HG03025 (cell line): ENCODE measurements at regions not wholly inside any gene's neighbourhood (a gene's known extent, or its start where the extent isn't known, plus 50 kb on each side); places are given as distances from the start of the nearest gene placed in this dataset.
"Not testable (repeated sequence)": the region's sequence is repeated elsewhere in the genome, so short reads cannot be mapped to it uniquely, and the experiment has no call there.

Experiments
- ATAC-seq: cut with Tn5 transposase; IDR thresholded peaks from one replicate; pipeline ENCODE4 v1.9.1; 2021; ENCODE audit warnings: mild to moderate bottlenecking, moderate library complexity; ENCODE audit not compliant: unreplicated experiment, low FRiP score

DNA sequence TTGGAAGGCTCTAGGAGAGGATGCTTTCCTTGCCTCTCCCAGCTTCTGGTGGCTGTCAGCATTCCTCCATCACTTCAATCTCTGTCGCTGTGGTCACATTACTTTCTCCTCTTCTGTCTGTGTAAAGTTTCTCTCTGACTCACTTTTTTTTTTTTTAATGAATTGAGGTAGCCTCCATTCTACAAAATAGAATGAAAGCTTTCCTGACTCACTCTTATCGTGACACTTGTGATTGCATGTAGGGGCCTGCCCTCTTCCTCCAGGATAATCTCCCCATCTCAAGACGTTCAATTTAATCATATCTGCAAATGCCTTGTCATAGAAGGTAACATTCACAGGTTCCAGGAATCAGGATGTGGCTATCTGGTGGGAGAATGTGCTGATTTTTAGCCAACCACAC is 153.5 kb upstream of the HMGA2 start:
- ATAC-seq = no peak

DNA sequence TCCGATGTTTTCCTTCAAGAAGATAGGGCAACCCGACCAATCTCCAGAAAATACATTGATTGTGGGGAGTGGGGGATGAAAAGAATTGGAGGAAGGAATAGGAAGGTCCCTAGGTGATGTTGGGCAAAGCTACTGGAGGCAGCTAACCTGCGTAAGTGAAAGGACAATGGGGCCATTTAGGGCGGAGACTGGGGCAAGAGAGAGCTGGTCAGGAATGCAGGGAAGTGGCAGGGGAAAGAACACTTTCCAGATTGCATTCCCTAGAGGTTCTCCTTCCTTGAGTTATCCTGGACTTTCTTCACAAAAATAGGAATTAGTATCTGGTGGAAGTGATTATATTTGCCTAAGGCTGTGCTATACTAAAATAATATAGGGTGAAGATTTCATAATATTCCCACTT is 151.8 kb upstream of the HMGA2 start:
- no peak for ATAC-seq

DNA sequence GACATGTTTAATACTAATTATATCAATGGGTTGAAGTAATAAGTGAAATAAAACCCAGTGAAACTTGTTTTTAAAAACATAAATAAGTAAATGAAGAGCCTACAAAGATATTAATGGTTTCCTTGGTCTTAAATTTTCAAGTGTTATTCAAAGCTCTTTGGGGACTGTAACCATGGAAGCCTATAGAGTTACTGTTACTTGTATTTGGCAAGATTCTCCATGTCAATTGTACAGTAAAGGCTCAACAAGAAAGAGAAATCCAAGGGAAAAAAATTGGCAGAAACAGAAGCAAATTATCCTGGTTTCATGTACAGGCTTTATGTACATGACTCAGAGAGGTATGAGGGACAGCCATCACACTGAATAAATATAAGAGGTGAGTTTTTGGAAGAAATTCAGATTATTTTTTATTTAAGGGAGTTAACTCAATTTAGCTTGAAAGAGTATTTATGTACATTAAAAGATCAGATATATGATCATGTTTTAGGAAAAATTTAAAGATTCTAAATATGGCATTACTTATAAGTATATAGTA is 151.1 kb upstream of the HMGA2 start:
- ATAC-seq = no peak

DNA sequence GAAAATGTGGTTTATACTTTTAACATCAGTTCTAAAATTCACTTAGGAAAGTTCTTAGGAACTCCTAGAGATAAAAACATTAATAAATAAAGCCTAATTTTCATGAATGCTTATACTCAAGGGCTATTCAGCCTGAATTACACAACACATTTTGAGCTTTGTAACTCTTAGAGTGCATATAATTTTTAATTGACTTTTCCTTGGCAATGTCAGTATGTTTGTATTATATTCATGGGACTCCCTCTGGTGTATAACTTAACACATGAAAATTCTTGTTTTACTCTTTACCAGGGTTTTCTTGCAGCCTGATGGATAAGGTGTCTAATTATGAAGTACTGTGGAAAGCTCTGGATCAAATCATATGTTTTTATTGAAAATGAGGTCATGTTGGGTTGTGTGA is 150.6 kb upstream of the HMGA2 start:
- ATAC-seq = no peak

DNA sequence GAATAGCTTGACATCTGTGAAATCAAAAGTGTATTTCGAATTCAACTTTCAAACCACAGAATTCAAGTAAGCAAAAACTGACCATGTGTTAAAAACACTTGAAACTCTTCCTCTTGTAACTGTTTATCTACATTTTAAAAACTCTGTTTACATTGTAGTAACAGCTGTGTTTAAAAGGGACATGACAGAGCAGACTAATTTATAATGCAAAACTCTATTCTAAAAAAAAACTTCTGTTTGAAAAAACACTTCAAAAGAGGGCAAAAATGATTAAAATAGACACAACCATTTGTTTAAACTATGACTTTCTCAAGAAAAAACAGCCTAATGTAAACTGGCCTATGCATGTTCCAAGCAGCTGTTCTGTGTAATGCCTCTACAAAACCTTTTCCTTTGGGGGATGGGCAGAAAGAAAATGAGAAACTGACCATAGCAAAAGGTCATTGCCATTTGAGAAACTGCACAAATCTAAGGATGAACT is 149.1 kb upstream of the HMGA2 start:
- ATAC-seq = no peak

DNA sequence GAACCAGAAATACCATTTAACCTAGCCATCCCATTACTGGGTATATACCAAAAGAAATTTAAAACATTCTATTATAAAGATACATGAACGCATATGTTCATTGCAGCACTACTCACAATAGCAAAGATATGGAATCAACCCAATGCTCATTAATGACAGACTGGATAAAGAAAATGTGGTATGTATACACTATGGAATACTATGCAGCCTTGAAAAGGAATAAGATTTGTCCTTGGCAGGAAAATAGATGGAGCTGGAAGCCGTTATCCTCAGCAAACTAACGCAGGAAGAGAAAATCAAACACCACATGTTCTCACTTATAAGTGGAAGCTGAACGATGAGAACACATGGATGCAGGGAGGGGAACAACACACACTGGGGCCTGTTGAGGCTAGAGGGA is 146.1 kb upstream of the HMGA2 start:
- ATAC-seq = not testable (repeated sequence)

DNA sequence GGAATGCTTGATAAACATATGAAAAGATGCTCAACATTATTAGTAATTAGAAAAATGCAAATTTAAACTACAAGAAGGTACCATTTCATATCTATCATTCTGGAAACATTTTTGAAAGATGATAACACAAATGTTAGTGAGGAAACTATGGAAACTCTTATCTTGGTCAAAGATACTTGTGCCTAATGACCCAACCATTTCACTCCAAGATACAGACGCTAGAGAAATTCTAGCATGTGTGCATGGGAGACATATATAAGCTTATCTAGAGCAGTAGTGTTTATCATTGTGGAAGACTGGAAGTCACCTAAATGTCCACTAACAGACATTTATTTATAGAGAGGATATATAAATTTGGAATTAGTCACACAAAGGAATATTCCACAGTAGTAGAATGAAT is 143.1 kb upstream of the HMGA2 start:
- no peak for ATAC-seq

DNA sequence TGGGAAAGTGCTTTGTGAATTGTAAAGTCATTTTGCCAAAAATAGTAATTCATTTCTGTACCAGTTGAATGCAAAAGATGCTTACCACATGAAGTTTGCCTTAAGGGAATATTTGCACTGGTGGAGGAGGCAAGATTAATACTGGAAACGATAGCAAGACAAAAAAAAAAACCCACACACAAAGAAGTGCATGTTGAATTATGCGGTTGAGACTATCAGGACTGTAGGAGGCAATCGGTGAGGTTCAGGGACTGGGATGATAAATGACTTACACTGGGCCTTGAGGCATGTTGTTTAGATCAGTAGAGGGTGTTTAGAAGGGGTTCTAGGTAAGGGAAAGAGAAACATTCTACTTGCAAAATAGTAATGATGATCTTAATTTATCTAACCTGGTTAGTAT is 142.2 kb upstream of the HMGA2 start:
- no peak for ATAC-seq

DNA sequence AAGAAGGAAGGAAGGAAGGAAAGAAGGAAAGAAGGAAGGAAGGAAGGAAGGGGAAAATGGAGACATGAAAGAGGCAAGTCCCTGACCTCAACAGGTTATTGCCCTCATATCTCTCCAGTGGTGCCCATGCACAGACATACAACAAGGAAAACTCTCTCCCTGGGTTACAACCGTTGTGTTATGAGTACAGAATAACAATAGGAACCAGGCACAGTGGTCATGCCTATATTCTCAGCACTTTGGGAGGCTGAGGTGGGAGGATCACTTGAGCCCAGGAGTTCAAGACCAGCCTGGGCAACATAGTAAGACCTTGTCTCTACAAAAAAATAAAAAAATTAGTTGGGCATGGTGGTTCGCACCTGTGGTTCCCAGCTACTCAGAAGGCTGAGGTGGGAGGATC is 139.4 kb upstream of the HMGA2 start:
- ATAC-seq = no peak

DNA sequence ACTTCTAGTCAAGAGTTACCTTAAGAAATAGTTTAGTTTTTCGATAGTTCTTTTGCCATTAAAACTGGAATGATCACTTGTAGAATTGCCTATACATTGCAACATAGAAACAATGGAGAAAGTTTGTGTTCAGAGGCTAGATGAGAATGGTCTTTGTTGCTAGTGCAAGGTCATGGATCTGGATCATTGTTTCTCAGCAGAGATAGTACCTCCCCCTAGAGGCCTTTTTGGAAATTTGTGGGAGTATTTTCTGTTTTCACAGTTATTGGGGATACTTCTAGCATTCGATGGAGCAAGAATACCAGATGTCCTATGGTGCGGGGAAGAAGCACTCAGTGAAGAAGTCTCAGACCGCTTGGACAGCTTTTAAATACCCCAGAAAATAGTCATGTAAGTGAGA is 138.8 kb upstream of the HMGA2 start:
- no peak for ATAC-seq

DNA sequence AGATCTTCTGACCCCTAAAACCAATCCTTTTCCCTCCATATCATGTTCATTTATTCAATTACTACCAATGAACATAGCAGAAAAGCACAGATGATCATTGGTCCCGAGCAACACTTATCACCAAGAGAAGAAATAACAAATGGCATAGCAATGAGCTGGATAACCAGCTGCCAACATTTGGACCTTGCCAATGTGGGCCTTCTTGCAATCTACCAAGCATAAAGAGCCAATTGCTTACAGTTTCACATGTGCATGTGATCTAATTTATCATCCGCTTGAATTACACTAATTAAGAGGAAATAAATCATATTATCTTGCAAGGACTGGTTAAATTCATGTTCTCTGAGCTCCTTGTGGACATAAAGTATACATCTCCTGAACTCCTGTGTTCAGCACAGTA is 134.8 kb upstream of the HMGA2 start:
- ATAC-seq = no peak

DNA sequence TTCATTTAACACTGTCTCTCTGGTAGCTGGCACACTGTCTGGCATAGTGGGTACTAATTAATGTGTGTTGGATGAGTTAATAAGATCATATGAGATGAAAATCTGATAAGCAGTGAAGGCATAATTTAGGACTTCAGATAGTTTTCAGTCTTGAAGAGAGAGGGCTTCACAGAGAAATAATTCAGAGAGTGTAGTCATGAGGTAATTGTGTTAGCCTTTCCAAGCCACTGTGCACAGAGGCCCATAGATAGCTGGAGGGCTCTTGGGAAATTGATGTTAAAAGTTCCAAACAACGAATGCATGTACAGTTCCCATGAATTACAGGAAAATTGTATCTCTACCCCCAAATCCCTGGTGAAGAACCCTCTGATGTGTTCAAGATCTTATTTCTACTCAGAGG is 133.8 kb upstream of the HMGA2 start:
- ATAC-seq = no peak

DNA sequence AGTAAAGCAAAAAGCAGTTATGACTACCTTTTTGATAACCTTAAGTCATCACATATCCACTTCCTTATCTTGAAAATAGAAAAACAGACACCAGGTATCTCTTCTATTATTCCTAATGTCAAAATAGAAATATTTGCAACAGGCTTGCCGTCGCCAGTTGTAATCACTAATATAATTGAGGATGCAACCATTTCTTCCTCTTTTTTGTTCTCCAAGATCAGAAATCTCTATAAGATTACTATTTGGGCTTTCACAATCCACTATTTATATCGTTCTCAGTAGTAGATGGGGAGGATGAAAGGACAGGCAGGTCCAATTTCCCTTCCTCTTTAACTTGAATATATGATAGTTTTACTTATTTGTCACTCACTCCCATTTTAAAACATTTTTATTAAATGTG is 130.2 kb upstream of the HMGA2 start:
- ATAC-seq = no peak

DNA sequence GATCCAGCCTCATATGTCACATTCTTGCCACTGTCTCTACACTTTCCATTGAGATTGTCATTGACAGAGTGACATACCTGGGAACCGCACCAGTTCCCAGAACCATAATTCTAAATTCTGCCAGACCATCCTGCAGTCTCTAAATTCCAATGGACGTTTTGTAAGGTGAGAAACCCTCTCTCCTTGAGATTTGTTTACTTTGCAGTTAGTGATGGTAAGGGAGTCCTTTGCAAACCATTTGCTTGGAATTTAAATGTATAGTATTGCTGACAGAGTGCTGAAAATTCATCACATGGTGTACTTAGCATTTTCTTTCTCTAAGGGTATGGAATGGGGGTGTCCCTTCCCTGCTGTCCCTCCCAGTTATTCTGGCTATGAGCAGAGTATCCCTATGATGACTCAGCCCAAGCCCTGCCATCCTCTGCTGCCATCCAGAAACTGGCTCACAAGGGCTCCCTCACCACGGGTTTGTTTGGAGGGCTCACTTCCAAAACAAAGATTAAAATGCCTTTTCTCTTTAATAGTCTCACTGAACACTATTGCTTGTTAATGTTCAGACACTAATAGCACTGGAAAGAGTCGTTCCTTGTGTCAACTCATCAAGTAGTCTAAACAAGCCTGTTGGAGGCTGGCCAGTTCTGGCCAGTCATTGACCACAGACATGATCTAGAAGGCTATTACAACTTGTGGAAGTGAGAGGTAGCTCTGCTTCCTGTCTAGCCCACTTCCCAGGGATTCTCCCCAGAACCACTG is 129.0 kb upstream of the HMGA2 start:
- no peak for ATAC-seq

DNA sequence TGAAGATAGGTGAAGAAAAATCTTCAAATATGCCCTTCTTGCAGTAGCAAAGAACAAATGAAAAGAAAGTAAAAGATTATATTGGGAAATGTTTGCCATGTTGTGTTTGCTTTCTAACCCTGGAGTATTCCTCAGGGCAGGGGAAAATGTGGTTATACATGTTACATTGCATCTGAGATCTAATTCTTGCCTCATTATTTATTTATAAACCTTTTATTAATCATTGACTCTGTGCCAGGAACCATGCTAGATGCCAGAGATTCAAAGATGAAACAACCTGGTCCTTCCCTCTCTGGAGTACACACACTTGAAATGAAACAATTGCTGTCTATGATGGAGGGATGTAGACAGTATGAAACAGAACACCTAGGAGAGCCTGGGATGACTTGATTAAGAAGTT is 128.1 kb upstream of the HMGA2 start:
- ATAC-seq = no peak

DNA sequence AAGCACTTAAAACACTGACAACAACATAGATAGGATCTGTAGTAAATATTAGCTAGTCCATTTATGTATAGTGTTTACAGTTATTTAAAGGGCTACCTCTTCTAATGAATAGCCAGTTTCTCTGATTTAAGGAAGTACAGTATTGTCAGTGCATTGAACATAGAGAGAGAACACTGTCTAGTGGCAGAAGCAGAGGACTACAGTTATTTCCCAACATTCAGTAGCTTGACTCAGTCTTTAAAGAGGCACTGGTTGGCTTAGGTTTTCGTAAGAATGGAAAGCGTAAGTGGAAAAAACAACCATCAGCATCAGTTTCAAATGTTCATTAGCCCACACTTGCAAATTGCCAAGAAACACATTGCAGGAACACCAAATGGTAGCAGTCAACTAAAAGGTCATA is 125.0 kb upstream of the HMGA2 start:
- ATAC-seq = no peak

DNA sequence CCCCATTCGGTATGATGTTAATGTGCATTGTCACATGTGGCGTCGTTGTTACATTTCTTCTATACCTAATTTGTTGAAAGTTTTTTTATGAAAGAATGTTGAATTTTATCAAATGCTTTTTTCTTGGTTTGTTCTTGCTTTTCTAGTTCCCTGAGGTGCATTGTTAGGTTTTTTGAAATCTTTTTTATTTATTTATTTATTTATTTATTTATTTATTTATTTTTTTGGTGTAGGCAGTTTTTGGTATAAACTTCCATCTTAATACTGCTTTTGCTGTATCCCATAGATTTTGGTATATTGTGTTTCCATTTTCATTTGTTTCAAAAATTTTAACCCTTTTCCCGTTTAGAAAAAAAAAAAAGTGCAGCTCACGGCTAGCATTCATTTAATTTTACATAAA is 121.1 kb upstream of the HMGA2 start:
- no peak for ATAC-seq

DNA sequence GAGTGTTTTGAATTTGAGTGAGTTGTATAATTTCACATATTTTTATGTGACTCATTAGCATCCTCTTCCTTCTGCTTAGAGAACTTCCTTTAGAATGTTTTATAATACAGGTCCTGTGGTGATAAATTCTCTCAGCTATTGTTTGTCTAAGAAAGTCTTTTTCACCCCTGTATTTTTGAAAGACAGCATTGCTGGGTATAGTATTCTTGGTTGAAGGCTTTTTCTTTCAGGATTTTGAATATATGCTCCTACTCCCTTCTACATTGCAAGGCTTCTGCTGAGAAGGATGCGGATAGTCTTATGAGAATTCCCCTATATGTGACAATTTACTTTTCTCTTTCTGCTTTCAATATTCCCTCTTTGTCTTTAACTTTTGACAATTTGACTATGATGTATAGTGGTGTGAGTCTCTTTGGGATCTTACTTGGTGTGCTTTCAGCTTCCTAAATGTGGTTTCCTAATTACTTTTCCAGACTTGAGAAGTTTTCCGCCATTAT is 118.9 kb upstream of the HMGA2 start:
- ATAC-seq = no peak

DNA sequence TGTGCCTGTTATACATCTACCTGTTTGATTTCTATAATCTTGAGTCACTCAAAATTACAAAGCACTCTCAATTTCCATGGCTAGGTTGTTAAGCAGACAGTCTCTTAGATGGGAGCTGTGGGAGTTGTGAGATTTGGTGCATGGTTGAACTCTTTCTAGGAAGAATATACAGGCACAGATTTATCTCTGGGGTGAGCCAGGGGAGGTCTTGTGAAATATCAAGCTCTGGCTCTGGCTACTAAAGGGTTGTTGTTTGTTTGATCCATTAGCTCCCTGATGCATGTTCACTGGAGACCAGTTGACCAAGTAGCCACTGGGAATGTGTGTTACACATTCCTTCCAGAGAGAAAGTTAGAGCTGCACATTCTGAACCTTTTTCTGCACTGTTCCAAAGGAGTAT is 117.2 kb upstream of the HMGA2 start:
- ATAC-seq = no peak

DNA sequence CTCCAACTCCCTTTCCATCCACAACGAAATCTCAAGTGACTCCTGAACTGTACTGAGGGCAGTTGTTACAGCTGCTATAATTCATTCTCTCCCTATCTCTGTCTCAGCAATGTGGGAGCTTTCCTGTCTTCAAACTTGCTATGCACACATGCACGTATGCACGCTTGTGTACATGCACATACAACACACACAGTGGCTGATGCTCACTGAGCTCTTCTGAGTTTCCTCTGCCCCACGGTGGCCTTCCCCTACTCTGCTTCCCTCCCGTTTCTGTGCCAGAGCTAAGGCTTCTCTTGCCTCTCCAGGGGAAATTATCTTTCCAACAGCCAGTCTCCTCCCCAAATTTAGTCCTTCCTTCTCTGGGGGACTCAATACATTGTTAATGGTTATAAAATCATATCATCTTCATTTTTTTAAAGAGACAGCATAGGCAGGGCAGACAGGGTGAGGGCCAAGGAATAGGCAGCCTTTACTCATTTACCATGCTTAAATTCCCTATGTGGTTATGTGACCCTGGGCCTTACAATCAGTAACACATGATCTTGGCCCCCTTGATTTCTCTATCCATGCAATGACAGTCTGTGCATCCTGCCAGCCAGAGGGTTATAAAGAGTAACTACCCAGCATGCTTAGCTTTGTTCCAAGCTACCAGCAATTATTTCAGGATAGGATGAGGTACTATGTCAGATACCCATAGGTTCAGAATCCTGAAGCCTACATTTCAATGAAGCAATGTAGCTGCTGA is 111.9 kb upstream of the HMGA2 start:
- ATAC-seq = no peak

DNA sequence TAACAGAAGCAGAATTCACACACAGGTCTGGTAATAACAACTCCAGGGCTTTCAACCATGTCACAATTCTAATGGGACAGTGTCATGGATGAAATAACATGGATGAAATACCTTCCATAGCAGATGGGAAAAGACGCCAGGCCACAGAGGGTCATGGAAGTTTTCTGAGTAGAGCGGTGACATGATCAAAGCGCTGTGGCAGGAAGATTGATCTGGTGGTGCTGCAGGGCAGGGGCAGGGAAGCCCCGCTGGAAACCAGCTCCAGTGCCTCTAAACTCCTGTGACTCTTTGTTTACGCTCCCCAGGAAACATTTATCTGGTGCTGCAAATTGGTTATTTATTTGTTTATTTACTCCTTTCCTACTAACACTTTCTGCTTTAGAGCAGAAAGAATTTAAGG is 108.3 kb upstream of the HMGA2 start:
- no peak for ATAC-seq
